Effector memory CD4-positive, alpha-beta T cell (primary cell): ENCODE measurements at regions not wholly inside any gene's neighbourhood (a gene's known extent, or its start where the extent isn't known, plus 50 kb on each side); places are given as distances from the start of the nearest gene placed in this dataset.

Experiments used
- DNase-seq, 3 donors: peaks; one replicate each; pipeline ENCODE4 v3.0.0-alpha.2; 2020
- H3K27ac ChIP-seq: 2 replicates; pipeline ENCODE4 v1.7.0; 2013; ENCODE audit warnings: mild to moderate bottlenecking, low read length, moderate library complexity; ENCODE audit not compliant: insufficient read depth, poor library complexity, severe bottlenecking
- H3K27me3 ChIP-seq: replicated peaks from 2 replicates; pipeline ENCODE4 v1.7.0; 2013; ENCODE audit warnings: mild to moderate bottlenecking, low read length; ENCODE audit not compliant: insufficient read depth, control insufficient read depth, poor library complexity, severe bottlenecking
- H3K36me3 ChIP-seq: 2 replicates; pipeline ENCODE4 v1.7.0; 2013; ENCODE audit warnings: mild to moderate bottlenecking, low read length, moderate library complexity; ENCODE audit not compliant: control insufficient read depth, insufficient read depth
- H3K4me1 ChIP-seq: 2 replicates; pipeline ENCODE4 v1.7.0; 2013; ENCODE audit warnings: low read length, mild to moderate bottlenecking; ENCODE audit not compliant: control insufficient read depth, insufficient read depth, poor library complexity, severe bottlenecking
- H3K4me3 ChIP-seq: 2 replicates; pipeline ENCODE4 v1.7.0; 2013; ENCODE audit warnings: low read length, low read depth, mild to moderate bottlenecking; ENCODE audit not compliant: insufficient read depth, poor library complexity, severe bottlenecking
- H3K9me3 ChIP-seq: 2 replicates; pipeline ENCODE4 v1.7.0; 2013; ENCODE audit warnings: mild to moderate bottlenecking, low read length, moderate library complexity; ENCODE audit not compliant: control insufficient read depth

- H3K9me3 ChIP-seq, result no peaks in the 10 kb centered on the region
- no peaks in the 10 kb centered on the region for H3K36me3 ChIP-seq
- no peak overlapping the region for H3K27ac ChIP-seq
- H3K4me1 ChIP-seq, result no peaks in the 10 kb centered on the region
- no peak overlapping the region for H3K4me3 ChIP-seq
- no peak for DNase-seq
- H3K27me3 ChIP-seq, result no peaks in the 10 kb centered on the region
Observed at GRCh38 chr12:124622764-124623163, 55.4 kb upstream of the NCOR2 start.

- Histone ChIP-seq H3K9me3 (no peaks in the 10 kb centered on the region), H3K36me3 (no peaks in the 10 kb centered on the region), H3K4me3 (no peak overlapping the region), H3K27ac (no peak overlapping the region), H3K4me1 (no peaks in the 10 kb centered on the region), H3K27me3 (no peaks in the 10 kb centered on the region)
- DNase-seq, result no peak
Observed at GRCh38 chr12:124622331-124622730, 54.9 kb upstream of the NCOR2 start.

GRCh38 chr12:124621296-124621660 is 53.9 kb upstream of the NCOR2 start:
- no peaks in the 10 kb centered on the region for H3K4me1 ChIP-seq
- H3K4me3 ChIP-seq, result no peak overlapping the region

GRCh38 chr12:124620606-124621295 is 53.3 kb upstream of the NCOR2 start:
- no peaks in the 10 kb centered on the region for H3K27me3 ChIP-seq
- H3K4me3 ChIP-seq, result no peak overlapping the region
- no peak overlapping the region for H3K27ac ChIP-seq
- no peaks in the 10 kb centered on the region for H3K9me3 ChIP-seq
- H3K4me1 ChIP-seq, result no peaks in the 10 kb centered on the region
- H3K36me3 ChIP-seq, result no peaks in the 10 kb centered on the region
- no peak for DNase-seq

More at GRCh38 chr12:124621296-124621660, 53.9 kb upstream of the NCOR2 start:
- H3K27me3 ChIP-seq, result no peaks in the 10 kb centered on the region
- no peak overlapping the region for H3K27ac ChIP-seq
- H3K9me3 ChIP-seq, result no peaks in the 10 kb centered on the region
- no peak for DNase-seq
- H3K36me3 ChIP-seq, result no peaks in the 10 kb centered on the region

- no peak overlapping the region for H3K27ac ChIP-seq
- H3K4me3 ChIP-seq, result no peak overlapping the region
- H3K9me3 ChIP-seq, result no peaks in the 10 kb centered on the region
- no peak for DNase-seq
- no peaks in the 10 kb centered on the region for H3K4me1 ChIP-seq
- no peaks in the 10 kb centered on the region for H3K36me3 ChIP-seq
- H3K27me3 ChIP-seq, result no peaks in the 10 kb centered on the region
Observed at GRCh38 chr12:124618291-124618902, 51.0 kb upstream of the NCOR2 start.

GRCh38 chr12:124617615-124618014 is 50.2 kb upstream of the NCOR2 start:
- Histone ChIP-seq H3K27me3 (no peaks in the 10 kb centered on the region), H3K4me1 (no peaks in the 10 kb centered on the region), H3K27ac (no peak overlapping the region), H3K36me3 (no peaks in the 10 kb centered on the region), H3K4me3 (no peak overlapping the region), H3K9me3 (no peaks in the 10 kb centered on the region)
- no peak for DNase-seq
